Epithelial cell of esophagus (primary cell): ENCODE measurements at regions not wholly inside any gene's neighbourhood (a gene's known extent, or its start where the extent isn't known, plus 50 kb on each side); places are given as distances from the start of the nearest gene placed in this dataset.

ENCODE experiments used
- DNase-seq: peaks from one replicate; pipeline ENCODE4 v3.0.0; 2010; ENCODE audit warnings: low read depth
- H3K4me3 ChIP-seq: 2 replicates; pipeline ENCODE4 v1.5.1; 2011; ENCODE audit warnings: mild to moderate bottlenecking, low read length, control low read depth
- CTCF ChIP-seq: IDR thresholded peaks from 2 replicates; pipeline ENCODE4 v1.5.1; 2011; ENCODE audit warnings: low read depth, mild to moderate bottlenecking, low read length, control low read depth, inconsistent platforms; ENCODE audit not compliant: insufficient read depth; ENCODE audit errors: missing control alignments

GRCh38 chr4:125827696-125828052 lies 512.9 kb downstream of the FAT4 start:
- no peak for TF ChIP-seq CTCF
- no peak for DNase-seq
- no peak overlapping the region for H3K4me3 ChIP-seq

- no peak overlapping the region for H3K4me3 ChIP-seq
- no peak for TF ChIP-seq CTCF
- DNase-seq: no peak
Observed at GRCh38 chr4:125828346-125828745, 513.6 kb downstream of the FAT4 start.

GRCh38 chr4:125832161-125832560 lies 517.4 kb downstream of the FAT4 start:
- H3K4me3 ChIP-seq: no peak overlapping the region
- no peak for TF ChIP-seq CTCF
- no peak for DNase-seq

- TF ChIP-seq CTCF: no peak
- DNase-seq: no peak
Observed at GRCh38 chr4:125836597-125837195, 521.9 kb downstream of the FAT4 start.

GRCh38 chr4:125837493-125838201 lies 522.9 kb downstream of the FAT4 start:
- no peak for TF ChIP-seq CTCF
- DNase-seq: no peak
- H3K4me3 ChIP-seq: no peak overlapping the region

More at GRCh38 chr4:125836597-125837195, 521.9 kb downstream of the FAT4 start:
- H3K4me3 ChIP-seq: no peak overlapping the region

- H3K4me3 ChIP-seq: no peak overlapping the region
- DNase-seq: no peak
- TF ChIP-seq CTCF: no peak
Observed at GRCh38 chr4:125838202-125838601, 523.4 kb downstream of the FAT4 start.

- DNase-seq: peak; percentile 4
- no peak overlapping the region for H3K4me3 ChIP-seq
- no peak for TF ChIP-seq CTCF
Observed at GRCh38 chr4:125838924-125839323, 524.2 kb downstream of the FAT4 start.
